NCI-H2029 (cell line): ENCODE measurements at regions not wholly inside any gene's neighbourhood (a gene's known extent, or its start where the extent isn't known, plus 50 kb on each side); places are given as distances from the start of the nearest gene placed in this dataset.

Source experiments
- DNase-seq: peaks from one replicate; lab custom pipeline; 2025; lab: John Stamatoyannopoulos, UW

DNA sequence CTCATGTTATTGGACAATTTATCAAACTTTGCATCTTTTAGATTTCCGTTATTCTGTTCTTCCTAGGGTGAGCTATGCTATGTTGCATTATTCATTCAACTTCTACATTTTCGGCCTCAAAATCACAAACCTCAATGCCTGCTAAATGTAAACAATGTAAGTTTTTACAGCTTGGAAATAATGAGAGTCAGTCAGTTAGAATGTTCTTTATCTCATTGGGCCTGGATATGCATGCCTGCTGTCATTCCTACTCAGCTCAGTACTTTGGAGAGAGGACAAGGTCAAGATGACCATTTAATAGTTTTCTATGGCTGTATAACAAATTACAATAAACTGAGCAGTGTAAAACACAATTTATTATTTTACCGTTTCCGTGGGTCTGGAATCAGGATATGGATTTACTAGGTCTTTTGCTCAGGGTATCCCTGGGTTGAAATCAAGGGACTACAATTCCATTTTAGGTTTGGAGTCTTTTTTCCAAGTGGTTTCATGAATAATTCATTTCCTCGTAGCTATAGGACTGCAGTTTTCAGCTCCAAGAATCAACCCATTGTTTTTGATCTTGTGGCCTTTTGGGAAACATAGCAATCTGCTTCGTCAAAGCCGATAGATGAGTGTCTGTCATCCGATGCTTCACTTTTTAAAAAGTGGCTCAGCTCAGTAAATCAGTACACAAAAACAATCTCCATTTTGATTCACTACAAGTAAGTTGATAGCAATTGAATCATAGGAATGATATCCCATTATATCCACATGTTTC lies 1143.2 kb upstream of the CDH6 start:
- DNase-seq = no peak

DNA sequence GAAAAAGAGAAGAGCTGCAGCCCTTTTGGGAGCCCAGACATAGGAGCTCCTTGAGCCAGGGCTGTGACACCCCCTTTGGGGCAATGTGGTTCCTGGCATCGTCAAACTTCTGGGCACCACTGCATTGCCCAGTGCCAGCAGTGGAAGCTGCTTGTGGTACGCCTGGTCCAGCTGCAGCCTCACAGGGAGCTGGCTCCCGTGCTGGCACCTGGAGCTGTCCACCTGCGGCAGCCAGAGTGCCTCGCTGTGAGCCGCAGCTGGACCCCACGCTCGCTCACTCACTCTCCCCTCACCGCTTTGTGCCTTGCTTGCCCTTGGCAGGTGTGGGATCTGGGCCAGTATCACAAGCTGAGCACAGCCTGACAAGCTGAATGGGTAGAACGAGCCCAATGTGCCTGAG lies 1150.8 kb upstream of the CDH6 start:
- DNase-seq = no peak

DNA sequence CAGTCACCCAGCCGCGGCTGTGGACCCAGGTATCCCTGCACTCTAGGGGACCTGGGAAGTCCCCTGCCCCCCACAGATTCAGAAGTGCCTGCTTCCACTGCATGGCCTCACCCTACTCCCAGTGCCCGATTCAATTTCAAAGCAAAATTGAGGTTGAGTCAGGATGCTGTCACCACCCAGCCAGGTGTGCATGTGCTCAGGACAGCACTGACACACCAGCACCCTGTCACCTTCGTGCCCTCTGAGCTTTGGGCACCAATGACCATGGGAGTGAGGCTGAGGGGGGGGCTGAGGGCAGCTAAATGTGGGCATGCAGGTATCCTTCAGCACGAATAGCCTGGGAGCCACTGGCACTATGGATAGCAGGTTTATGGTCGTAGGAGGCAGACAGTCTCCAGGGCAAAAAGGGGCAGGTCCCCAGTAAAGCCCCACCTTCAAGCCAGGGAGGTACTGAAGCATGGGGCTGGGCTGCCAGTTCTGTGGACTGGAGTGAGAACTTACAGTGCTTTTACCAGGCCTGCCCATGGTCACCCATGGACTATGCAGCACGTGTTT lies 1151.6 kb upstream of the CDH6 start:
- no peak for DNase-seq

DNA sequence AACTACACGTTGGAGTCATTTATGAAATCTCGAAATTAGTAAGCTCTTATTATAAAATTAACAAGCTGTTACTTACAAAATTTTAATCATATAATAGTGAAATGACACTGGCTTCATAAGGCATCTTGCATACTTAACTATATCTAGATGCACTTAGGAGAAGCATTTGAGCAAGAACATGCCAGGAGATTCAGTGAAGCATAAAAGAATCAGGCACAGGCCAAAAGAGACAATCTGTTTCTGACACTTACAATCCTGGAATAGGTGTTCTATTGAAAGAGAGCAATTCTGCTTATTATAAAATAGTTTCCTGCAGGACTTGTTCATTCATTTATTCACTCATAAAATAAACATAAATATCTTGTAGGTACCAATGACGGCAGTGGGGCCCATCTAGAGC lies 1152.2 kb upstream of the CDH6 start:
- DNase-seq = no peak

DNA sequence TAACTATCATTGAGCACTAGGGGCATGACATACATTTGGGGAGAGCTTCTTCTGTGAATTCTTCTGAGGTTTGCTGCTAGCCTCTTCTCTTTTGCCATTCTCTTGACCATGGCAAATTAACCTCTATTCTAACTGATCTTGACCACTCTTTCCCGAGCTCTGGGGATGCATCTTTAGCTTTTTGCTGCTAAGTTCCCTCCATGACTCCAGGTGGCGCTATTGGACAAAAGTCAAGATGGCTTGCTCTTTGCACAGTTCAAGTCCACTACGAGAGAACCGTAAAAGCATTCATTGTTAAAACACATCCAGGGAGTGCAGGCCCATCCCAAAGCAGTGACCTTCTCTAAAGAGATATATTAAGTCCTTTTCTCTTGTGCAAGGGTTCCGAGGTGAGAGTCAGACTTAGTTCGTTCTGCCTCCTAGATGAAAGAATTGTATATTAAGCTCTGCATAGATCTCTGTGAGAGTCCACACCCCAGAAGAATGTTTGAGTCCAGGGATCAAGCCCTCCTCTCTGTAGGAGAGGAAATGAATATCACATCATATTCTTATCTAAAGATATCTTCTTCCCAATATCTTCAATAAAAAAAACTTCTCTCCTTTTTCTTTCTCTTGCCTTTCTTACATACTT lies 1152.9 kb upstream of the CDH6 start:
- peak; percentile 66 for DNase-seq

DNA sequence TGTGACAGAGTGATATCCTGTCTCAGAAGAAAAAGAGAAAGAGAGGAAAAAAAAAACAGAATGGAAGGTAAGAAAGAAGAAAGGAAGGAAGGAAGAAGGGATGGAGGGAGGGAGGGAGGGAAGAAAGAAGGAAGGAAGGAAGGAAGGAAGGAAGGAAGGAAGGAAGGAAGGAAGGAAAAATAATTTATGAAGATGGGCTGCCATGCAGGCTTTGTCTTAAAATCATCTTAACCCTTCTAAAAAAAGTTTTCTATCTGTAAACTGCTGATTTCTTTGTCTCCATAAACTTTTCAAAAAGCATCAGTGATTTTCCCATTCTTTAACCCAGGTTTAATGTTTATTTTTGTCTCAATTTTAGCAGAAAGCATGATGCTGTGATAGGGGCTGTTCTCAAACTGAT lies 1154.1 kb upstream of the CDH6 start:
- DNase-seq = no peak

DNA sequence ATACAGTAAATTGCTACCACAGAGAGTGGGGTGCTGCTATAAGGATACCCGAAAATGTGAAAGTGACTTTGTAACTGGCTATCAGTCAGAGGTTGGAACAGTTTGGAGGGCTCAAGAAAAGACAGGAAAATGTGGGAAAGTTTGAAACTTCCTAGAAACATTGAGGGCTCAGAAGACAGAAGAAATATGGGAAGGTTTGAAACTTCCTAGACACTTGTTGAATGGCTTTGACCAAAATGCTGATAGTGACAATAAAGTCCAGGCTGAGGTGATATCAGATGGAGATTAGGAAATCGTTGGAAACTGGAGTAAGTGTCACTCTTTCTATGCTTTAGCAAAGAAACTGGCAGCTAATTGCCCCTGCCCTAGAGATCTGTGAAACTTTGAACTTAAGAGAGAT lies 1158.6 kb upstream of the CDH6 start:
- DNase-seq = no peak

DNA sequence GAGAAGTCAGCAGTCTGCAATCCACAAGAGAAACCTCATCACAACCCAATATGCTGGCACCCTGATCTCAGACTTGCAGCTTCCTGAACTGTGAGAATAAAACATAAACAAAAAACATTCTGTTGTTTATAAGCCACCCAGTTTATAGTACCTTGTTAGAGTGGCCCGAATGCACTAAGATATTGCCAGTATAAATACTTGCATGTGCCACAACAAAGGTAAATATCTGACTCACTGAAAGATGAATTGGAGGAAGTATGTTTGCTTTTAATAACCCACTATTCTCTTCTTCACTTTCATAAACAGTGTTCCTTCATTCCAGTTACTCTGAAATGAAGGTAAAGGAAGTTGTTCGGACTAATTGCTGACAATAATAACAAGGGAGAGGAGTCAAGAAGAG lies 1163.4 kb upstream of the CDH6 start:
- no peak for DNase-seq

DNA sequence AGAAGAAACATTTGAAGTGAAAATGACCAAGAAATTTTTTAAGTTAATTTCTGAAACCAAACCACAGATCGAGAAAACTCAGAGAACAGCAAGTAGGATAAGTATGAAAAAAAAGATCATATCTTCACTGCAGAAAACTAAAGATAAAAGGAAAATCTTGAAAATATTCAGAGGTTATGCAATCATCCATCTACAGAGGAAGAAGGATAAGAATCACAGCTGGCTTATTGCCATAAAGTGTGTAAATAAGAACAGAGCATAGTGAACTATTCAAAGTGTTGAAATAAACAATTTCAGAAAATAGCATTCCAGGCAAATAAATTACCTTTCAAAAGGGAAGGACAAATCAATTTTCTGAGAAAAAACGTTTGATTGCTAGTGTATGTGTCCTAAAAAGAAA lies 1191.7 kb upstream of the CDH6 start:
- no peak for DNase-seq

DNA sequence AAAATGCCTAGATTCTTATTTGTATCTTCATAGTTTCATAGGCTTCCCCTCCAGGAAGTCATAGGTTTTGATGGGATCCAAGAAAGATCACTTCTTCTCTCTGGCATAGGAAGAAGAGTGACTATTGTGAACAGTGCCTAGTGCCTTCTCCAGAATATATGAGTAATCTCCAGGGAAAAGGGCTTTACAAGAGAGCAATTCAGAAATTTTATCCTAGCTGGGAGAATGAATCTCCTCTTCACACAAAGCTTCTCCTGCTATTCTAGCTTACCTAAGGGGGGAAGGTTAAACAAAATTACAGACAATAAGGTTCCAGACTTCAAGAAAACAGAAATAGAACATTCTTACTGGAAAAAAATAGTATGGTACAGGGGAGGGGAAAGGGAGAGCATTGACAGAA lies 1193.3 kb upstream of the CDH6 start:
- DNase-seq = no peak

DNA sequence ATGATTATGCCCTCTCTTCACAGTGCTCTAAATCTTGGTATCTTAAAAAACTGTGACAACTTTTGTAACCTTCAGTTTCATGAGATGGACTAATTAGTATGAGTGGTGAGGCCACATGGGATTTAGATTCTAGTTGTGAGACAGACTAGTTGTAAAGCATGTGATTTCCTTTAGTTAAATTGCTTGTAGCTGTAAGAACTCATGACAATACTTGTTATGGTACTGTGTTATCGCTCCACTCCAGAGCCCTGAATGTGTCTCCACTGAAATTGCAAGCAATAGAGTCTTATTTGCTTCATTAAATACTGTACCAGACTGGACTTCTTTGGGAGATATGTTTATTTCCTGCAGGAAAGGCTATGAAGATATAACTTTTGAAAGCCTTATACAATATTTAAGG lies 1198.3 kb upstream of the CDH6 start:
- DNase-seq = no peak

DNA sequence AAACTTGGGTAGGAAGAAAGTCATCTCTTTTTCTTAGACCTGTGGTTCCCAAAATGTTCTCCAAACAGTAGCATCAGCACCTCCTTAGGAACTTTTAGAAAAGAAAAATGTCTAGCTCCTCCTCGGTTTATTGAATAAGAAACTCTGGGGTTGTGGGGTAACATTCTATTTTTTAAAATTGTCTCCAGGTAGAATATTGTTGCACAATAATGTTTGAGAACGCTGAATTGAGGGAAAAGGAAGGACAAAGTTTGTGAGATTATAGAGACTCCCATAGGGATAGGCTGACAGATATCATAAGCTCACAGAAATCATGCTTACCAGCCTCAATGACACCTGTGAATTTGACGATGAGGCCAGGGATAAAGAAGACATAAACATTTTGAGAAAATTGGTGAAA lies 1199.0 kb upstream of the CDH6 start:
- no peak for DNase-seq

DNA sequence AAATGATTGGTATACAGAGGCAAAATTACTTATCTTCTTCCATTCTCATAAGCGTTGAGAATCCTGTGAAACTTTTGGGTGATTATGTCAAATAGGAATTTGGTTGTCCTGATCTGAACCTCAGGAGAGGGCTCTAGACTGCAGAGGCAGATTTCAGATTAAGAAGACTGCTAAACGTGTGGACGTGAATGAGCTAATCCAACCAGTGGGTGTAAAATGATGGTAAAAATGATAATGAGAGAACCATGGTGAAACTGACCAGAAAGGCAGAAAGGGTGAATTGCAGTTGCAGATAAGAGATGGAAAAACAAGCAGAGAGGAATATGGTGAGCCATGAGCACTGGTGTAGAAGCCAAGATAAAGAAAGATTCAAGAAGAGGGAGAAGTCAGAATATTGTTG lies 1200.2 kb upstream of the CDH6 start:
- DNase-seq = no peak

DNA sequence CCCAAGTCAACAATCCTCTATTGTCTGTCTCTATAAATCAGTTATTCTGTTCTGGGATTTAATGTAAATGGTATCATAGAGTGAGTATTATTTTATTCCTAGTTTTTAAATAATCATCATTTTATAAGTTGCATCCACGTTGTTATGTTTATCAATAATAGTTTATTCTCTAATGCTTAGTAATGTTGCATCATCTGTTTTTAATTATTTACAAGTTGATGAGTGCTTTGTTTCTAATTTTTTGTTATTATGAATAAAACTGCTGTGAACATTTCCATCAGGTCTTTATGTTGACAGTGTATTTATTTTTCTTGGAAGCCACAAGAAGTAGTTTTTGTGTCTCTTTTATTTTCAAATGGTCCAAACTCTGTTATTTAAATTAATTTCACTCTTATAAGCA lies 1201.2 kb upstream of the CDH6 start:
- no peak for DNase-seq

DNA sequence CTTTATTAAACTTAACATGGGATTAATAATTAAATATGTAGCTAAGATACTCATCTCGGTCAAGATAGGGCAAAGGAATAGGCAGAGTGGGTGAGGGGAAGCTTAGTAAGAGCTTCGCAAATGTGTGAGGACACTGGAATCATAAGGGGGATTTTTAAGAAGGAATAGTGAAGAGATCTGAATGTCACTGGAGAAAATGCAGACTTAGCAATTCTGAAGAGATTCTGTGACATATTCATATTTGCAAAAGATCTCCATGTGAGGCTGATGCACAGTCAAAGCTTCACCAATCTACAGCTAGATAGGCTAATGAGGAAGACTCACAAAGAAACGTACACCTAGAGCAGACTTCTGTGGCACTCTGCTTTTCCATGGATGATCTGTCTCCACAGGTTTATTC lies 1202.8 kb upstream of the CDH6 start:
- DNase-seq = no peak

DNA sequence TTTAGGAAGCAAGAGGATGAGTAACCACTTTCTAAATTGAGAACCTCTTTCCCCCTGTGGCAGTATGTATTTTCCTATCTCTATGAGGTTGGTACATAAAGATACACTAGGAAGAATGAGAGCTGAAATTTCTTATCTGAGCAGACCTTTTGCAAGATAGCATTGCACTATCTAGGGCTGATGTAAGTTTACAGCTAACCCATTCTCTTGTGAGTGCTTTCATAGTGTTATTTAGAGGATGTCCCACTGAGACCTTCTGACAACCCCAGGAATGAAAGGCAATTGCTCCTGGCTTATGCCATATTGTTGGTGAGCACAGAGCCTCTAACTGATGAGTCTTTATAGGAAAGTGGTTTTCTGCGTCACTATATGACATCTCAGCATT lies 1209.3 kb upstream of the CDH6 start:
- no peak for DNase-seq

DNA sequence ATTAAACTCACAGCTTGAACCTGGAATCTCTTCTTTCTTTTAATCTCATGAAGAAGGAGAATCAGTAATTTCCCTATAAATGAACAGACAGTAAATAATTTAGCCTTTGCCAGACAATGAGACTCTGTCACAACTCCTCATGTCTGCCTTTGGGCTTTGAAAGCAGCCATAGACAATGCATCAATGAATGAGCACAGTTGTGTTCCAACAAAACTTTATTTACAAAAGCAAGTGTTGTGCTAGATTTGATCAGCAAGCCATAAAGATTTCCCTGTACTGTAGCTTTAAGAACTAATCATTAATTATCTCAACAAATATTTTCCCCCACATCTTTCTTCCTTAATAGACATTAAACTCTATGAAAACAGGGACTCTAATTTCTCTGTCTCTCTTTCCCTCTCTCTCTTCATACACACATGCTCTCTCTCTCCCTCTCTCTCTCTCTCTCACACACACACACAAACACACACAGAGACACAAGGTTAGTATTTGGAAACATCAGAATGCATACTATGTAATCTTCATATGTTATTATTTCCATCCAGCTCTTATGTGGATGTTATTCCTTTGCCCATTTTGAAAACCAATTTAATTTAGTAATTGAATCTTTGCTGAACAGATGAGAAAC lies 1209.8 kb upstream of the CDH6 start:
- no peak for DNase-seq

DNA sequence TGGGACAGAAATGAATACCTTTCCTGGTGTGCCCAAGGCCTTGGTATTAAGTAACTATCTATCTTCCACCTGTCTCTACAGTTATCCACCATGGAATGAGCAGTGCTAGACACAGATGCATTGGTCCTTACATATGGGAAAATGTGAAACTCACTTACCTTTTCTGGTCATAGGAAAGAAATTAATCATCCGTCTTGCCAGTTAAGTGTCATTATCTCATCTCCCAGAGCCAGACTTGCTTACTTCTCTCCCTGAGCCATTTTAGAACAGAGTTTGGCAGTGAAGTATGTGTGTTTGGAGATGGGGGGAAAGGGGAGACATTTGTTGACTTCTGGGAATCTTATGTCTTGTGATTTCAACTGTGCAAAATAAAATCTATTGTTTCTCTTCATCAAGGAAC lies 1211.0 kb upstream of the CDH6 start:
- DNase-seq = no peak

DNA sequence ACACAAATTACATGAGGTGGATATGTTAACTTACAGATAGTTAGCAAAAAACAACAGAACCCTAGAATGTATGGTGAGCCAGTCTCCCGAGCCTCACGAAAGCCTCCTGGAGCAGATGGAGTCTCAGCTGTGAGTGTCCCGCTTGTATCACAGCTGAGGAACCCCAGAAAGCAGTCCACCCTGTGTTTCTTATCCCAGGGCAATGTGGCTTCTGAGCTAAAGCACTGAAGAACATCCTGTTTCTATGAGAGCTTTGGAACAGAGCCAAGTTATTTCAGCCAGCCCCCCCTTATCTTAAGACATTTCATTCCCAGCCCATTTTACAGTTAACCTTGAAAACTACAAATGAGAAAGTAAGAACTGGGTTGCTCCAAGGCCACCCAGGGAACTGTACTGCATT lies 1220.9 kb upstream of the CDH6 start:
- DNase-seq = no peak

DNA sequence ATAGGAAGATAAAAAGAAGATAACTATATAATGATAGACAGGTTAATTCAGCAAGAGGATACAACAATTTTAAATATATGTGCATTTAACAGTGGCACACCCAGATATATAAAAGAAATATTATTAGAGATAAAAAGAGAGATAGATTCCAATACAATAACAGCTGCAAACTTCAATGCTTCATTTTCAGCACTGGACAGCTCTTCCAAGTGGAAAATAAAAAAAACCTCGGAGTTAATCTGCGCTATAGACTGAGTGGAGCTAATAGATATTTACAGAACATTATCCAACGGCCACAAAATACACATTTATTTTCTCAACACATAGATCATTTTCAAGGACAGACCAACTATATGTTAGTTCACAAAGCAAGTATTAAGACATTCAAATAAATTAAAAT lies 1229.5 kb upstream of the CDH6 start:
- DNase-seq = no peak

DNA sequence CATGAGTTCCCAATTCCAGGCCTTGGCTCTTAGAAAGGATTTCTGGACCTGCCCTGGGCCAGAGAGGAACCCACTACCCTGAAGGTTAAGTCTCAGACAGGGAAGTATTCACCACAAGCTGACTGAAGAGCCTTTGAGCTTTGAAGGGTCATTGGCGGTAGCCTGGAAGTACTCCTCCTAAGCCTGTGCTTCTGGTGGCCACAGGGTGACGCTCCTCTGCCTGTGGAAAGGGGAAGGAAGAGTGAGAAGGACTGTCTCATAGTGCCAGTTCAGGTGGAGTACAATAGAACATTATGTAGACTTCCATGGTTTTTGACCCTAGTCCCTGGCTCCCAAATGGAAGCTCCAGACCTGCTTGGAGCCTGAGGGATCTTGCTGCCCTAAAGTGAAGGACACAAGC lies 1233.2 kb upstream of the CDH6 start:
- DNase-seq = no peak

DNA sequence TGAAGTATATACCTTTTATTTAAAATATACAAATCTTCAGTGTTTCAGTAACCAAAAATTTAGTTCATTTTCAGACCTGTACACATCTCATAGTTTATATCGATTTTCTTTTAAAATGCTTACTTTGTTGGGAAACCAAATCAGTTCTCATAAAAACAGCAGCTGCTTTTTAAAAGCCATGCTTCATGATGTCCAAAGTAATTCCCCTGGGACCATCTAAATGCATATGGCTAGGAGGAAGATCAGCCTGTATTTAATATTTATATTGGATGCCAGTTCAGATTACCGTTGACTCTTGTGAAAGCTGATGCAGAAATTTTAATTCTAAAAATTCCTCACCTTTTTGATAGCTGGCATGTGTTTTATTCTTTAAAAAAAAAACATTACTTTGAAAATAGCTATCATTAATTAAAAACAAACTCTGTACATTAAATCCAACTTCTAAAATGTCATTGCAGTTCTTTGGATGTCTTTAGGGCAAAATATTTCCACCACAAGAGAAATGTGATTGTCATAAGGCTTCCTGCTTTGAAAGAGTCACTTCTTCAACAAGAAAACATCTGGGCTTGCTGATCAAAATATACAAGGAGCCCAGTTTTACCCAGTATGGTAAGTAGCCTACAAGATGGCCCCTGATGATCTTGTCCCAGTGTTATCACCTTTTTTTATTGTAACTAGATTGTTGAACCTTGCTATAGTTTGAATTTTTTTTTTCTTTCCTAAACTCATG lies 1242.9 kb upstream of the CDH6 start:
- DNase-seq = no peak
